Ascending aorta (tissue), 2 donors: ENCODE measurements at regions not wholly inside any gene's neighbourhood (a gene's known extent, or its start where the extent isn't known, plus 50 kb on each side); places are given as distances from the start of the nearest gene placed in this dataset.

Experiments
- DNase-seq, 2 donors: peaks; one replicate each; pipeline ENCODE4 v3.0.0-alpha.2; 2019; ENCODE audit warnings: low spot score in 2 of 2
- H3K27ac ChIP-seq, 2 donors: fragments of 200-600 bp; sonication (generic); one replicate each; pipeline ENCODE4 v1.5.1; 2016 to 2017; ENCODE audit warnings: mild to moderate bottlenecking in 1 of 2
- H3K27me3 ChIP-seq: fragments of 200-600 bp; sonication (generic); one replicate; pipeline ENCODE4 v1.5.1; 2017
- H3K36me3 ChIP-seq, 2 donors: fragments of 200-600 bp; sonication (generic); one replicate each; pipeline ENCODE4 v1.5.1; 2016
- H3K4me1 ChIP-seq, 2 donors: fragments of 200-600 bp; sonication (generic); one replicate each; pipeline ENCODE4 v1.5.1; 2016 to 2017; ENCODE audit warnings: mild to moderate bottlenecking in 1 of 2
- H3K4me3 ChIP-seq, 2 donors: fragments of 200-600 bp; sonication (generic); one replicate each; pipeline ENCODE4 v1.5.1; 2016 to 2017; ENCODE audit warnings: mild to moderate bottlenecking in 1 of 2
- H3K9me3 ChIP-seq, 2 donors: fragments of 200-600 bp; sonication (generic); one replicate each; pipeline ENCODE4 v1.5.1; 2016
- intact Hi-C: fragments of 100-400 bp; cut with DNase I; formaldehyde crosslinking; loops from one replicate; pipeline ENCODE4 v1.15.1; 2023
- TF ChIP-seq, protein P1 (sequence below), 3 experiments: fragments of 200-600 bp in 2 of 3; fragments of 450-650 bp in 1 of 3; sonication (generic) in 2 of 3; IDR thresholded peaks; one replicate each; pipeline ENCODE4 v1.5.1; 2016 to 2019; ENCODE audit warnings: antibody characterized with exemption in 3 of 3, mild to moderate bottlenecking in 1 of 3, moderate library complexity in 1 of 3

- Histone ChIP-seq H3K4me3 (no peak overlapping the region), H3K27me3 (no peaks in the 10 kb centered on the region), H3K36me3 (no peaks in the 10 kb centered on the region), H3K27ac (no peak overlapping the region), H3K4me1 (no peaks in the 10 kb centered on the region), H3K9me3 (no peaks in the 10 kb centered on the region)
- intact Hi-C loops: no loop called here
- no peak for DNase-seq
- TF ChIP-seq, protein P1, sequence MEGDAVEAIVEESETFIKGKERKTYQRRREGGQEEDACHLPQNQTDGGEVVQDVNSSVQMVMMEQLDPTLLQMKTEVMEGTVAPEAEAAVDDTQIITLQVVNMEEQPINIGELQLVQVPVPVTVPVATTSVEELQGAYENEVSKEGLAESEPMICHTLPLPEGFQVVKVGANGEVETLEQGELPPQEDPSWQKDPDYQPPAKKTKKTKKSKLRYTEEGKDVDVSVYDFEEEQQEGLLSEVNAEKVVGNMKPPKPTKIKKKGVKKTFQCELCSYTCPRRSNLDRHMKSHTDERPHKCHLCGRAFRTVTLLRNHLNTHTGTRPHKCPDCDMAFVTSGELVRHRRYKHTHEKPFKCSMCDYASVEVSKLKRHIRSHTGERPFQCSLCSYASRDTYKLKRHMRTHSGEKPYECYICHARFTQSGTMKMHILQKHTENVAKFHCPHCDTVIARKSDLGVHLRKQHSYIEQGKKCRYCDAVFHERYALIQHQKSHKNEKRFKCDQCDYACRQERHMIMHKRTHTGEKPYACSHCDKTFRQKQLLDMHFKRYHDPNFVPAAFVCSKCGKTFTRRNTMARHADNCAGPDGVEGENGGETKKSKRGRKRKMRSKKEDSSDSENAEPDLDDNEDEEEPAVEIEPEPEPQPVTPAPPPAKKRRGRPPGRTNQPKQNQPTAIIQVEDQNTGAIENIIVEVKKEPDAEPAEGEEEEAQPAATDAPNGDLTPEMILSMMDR (IDR thresholded peaks at IDR 0.05): no peak
These were observed 386.2 kb upstream of the SLC30A5 start for GRCh38 chr5:68707575-68707974.

DNA sequence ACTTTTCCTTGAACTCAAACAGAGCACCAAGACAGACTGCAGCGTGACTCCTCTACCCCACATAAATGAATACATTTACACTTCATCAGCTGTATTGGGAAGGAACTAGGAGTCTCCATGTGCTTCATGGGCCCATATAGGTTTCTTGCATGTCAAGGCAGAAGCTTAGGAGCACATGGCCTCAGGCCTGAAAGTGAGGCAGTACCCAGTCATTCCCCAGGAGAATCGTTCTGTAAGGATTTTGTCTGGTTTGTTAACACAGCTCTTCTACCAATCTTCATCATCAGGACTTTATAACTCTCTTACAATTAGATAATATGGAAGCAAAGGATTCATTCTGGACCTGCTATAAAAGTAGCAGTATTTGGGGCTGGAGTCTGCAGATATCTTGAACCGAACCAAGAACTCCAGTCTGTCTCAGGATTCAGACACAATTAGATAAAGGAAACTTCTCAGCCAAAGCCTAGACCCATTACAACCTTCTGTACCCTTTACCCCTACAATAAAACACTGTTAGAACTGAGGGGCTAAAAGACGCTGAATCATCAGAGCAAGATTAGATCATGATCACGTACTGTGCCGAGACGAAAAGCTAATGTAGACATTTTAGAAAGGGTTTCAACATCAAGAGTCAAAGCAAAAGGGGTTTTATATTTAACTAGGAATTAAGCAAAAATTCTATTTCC, 385.5 kb upstream of the SLC30A5 start:
- intact Hi-C loops: no loop called here
- TF ChIP-seq, protein P1 (IDR thresholded peaks at IDR 0.05): no peak

GRCh38 chr5:68708842-68709170, 385.0 kb upstream of the SLC30A5 start:
- no peak for DNase-seq
- Histone ChIP-seq H3K27me3 (no peaks in the 10 kb centered on the region), H3K27ac (no peak overlapping the region), H3K4me1 (no peaks in the 10 kb centered on the region), H3K36me3 (no peaks in the 10 kb centered on the region), H3K9me3 (no peaks in the 10 kb centered on the region), H3K4me3 (no peak overlapping the region)
- intact Hi-C loops: no loop called here
- TF ChIP-seq, protein P1 (IDR thresholded peaks at IDR 0.05): no peak

More for the DNA sequence above, 385.5 kb upstream of the SLC30A5 start:
- Histone ChIP-seq H3K27me3 (no peaks in the 10 kb centered on the region), H3K9me3 (no peaks in the 10 kb centered on the region), H3K36me3 (no peaks in the 10 kb centered on the region), H3K4me1 (no peaks in the 10 kb centered on the region), H3K4me3 (no peak overlapping the region), H3K27ac (no peak overlapping the region)
- DNase-seq: no peak

DNA sequence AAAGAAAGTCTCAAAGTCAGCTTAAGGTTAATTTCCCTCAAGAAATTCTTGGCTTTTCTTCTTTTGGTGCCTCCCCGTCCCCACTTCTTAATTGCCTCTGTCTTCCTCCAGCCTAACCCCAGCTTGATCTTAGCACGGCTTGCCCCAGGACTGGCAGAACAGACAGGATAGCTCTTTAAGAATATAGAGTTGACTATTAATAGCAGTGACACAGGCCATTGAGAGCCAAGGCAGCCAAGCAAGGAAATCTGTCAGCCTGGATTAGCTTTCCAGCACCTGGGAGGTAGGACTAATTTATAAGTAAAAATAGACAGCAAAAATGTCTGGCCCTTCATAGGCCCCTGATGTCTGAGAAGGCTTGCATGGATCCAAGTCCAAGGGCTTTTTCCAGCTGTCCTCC, 384.6 kb upstream of the SLC30A5 start:
- H3K36me3 ChIP-seq: no peaks in the 10 kb centered on the region
- TF ChIP-seq, protein P1 (IDR thresholded peaks at IDR 0.05): no peak
- H3K9me3 ChIP-seq: no peaks in the 10 kb centered on the region
- no peaks in the 10 kb centered on the region for H3K27me3 ChIP-seq
- no peak overlapping the region for H3K4me3 ChIP-seq
- H3K4me1 ChIP-seq: no peaks in the 10 kb centered on the region
- no peak for DNase-seq
- intact Hi-C loops: no loop called here
- H3K27ac ChIP-seq: no peak overlapping the region

- DNase-seq: no peak
- H3K4me1 ChIP-seq: no peaks in the 10 kb centered on the region
- H3K27me3 ChIP-seq: no peaks in the 10 kb centered on the region
- H3K4me3 ChIP-seq: no peak overlapping the region
- intact Hi-C loops: no loop called here
- H3K36me3 ChIP-seq: no peaks in the 10 kb centered on the region
- no peak overlapping the region for H3K27ac ChIP-seq
- TF ChIP-seq, protein P1 (IDR thresholded peaks at IDR 0.05): no peak
- H3K9me3 ChIP-seq: no peaks in the 10 kb centered on the region
These were observed 383.3 kb upstream of the SLC30A5 start for GRCh38 chr5:68710514-68710913.
